GM19239 (cell line): ENCODE measurements at regions not wholly inside any gene's neighbourhood (a gene's known extent, or its start where the extent isn't known, plus 50 kb on each side); places are given as distances from the start of the nearest gene placed in this dataset.
"Not testable (repeated sequence)": the region's sequence is repeated elsewhere in the genome, so short reads cannot be mapped to it uniquely, and the experiment has no call there.

Experiments
- DNase-seq: peaks from one replicate; pipeline ENCODE4 v3.0.0; 2011; ENCODE audit warnings: low spot score; ENCODE audit not compliant: insufficient read length
- FAIRE-seq: peaks from 2 replicates; lab custom pipeline; 2011; peaks lifted over from hg19 to GRCh38; lab: Jason Lieb, UNC

- no peak for FAIRE-seq
These were observed 178.3 kb downstream of the CHIC2 start for GRCh38 chr4:53886090-53886489.

GRCh38 chr4:53885668-53886067 is 178.7 kb downstream of the CHIC2 start:
- DNase-seq (no peak), FAIRE-seq (no peak)

More at GRCh38 chr4:53886090-53886489, 178.3 kb downstream of the CHIC2 start:
- DNase-seq = no peak

- not testable (repeated sequence) for FAIRE-seq, DNase-seq
These were observed 187.3 kb downstream of the CHIC2 start for GRCh38 chr4:53877096-53877495.

GRCh38 chr4:53866055-53866454 is 198.3 kb downstream of the CHIC2 start:
- FAIRE-seq (no peak), DNase-seq (no peak)

- no peak for DNase-seq
- FAIRE-seq = no peak
These were observed 199.4 kb downstream of the CHIC2 start for GRCh38 chr4:53865054-53865453.

GRCh38 chr4:53863736-53864365 is 200.6 kb downstream of the CHIC2 start:
- FAIRE-seq = no peak
- DNase-seq = no peak

- FAIRE-seq (no peak), DNase-seq (no peak)
These were observed 201.2 kb downstream of the CHIC2 start for GRCh38 chr4:53863158-53863557.

- FAIRE-seq (no peak), DNase-seq (no peak)
These were observed 202.4 kb downstream of the CHIC2 start for GRCh38 chr4:53861856-53862610.

GRCh38 chr4:53859305-53859704 is 205.1 kb downstream of the CHIC2 start:
- no peak for DNase-seq
- no peak for FAIRE-seq

- FAIRE-seq (no peak), DNase-seq (no peak)
These were observed 205.7 kb downstream of the CHIC2 start for GRCh38 chr4:53858744-53859143.

GRCh38 chr4:53855581-53856250 is 208.7 kb downstream of the CHIC2 start:
- no peak for DNase-seq
- no peak for FAIRE-seq

- DNase-seq (no peak), FAIRE-seq (no peak)
These were observed 209.3 kb downstream of the CHIC2 start for GRCh38 chr4:53854991-53855568.

GRCh38 chr4:53852343-53852742 is 212.1 kb downstream of the CHIC2 start:
- no peak for DNase-seq

GRCh38 chr4:53847965-53848364 is 216.4 kb downstream of the CHIC2 start:
- FAIRE-seq = no peak
- no peak for DNase-seq

More at GRCh38 chr4:53852343-53852742, 212.1 kb downstream of the CHIC2 start:
- no peak for FAIRE-seq

- FAIRE-seq (no peak), DNase-seq (no peak)
These were observed 219.9 kb downstream of the CHIC2 start for GRCh38 chr4:53844551-53844950.

GRCh38 chr4:53844133-53844532 is 220.3 kb downstream of the CHIC2 start:
- FAIRE-seq (no peak), DNase-seq (no peak)

- FAIRE-seq (no peak), DNase-seq (no peak)
These were observed 222.7 kb downstream of the CHIC2 start for GRCh38 chr4:53841711-53842110.

- FAIRE-seq (no peak), DNase-seq (no peak)
These were observed 223.8 kb downstream of the CHIC2 start for GRCh38 chr4:53840643-53841042.

GRCh38 chr4:53833302-53834003 is 231.0 kb downstream of the CHIC2 start:
- not testable (repeated sequence) for FAIRE-seq

GRCh38 chr4:53832549-53832948 is 231.9 kb downstream of the CHIC2 start:
- DNase-seq (no peak), FAIRE-seq (no peak)

More at GRCh38 chr4:53833302-53834003, 231.0 kb downstream of the CHIC2 start:
- not testable (repeated sequence) for DNase-seq
